PC-3 (cell line): ENCODE measurements at regions not wholly inside any gene's neighbourhood (a gene's known extent, or its start where the extent isn't known, plus 50 kb on each side); places are given as distances from the start of the nearest gene placed in this dataset.

Experiments used
- ATAC-seq: fragments of 200-7000 bp; cut with Tn5 transposase; 2 replicates; pipeline ENCODE4 v1.9.1; 2020; ENCODE audit warnings: mild to moderate bottlenecking, moderate library complexity
- BruUV-seq: library from RNA; stranded (reverse); fragments of 400-500 nt; replicated peaks from 2 replicates; lab custom pipeline; 2021; lab: Mats Ljungman, UMichigan
- CTCF ChIA-PET: fragments of 300-600 bp; sonication (Branson Sonifier 250); formaldehyde crosslinking; loops from one replicate; lab custom pipeline; 2022; ENCODE audit warnings: antibody characterized with exemption; lab: Charles Lee
- POLR2A ChIA-PET: fragments of 300-600 bp; sonication (Branson Sonifier 250); formaldehyde crosslinking; loops from one replicate; lab custom pipeline; 2022; ENCODE audit warnings: antibody characterized with exemption; ENCODE audit not compliant: unreplicated experiment; lab: Charles Lee
- DNase-seq: peaks from one replicate; pipeline ENCODE4 v3.0.0-alpha.2; 2015
- H2AFZ ChIP-seq: fragments of 300-600 bp; sonication (generic); 2 replicates; pipeline ENCODE4 v1.6.0; 2016; ENCODE audit warnings: antibody characterized with exemption, low read length
- H3F3A ChIP-seq: fragments of 300-600 bp; sonication (generic); one replicate; pipeline ENCODE4 v1.6.0; 2017; ENCODE audit warnings: antibody characterized with exemption, low read length, control low read depth, mild to moderate bottlenecking; ENCODE audit not compliant: unreplicated experiment
- H3K27ac ChIP-seq: fragments of 300-600 bp; sonication (generic); 2 replicates; pipeline ENCODE4 v1.5.1; 2016; ENCODE audit warnings: mild to moderate bottlenecking, low read length
- H3K27me3 ChIP-seq: fragments of 300-600 bp; sonication (generic); 2 replicates; pipeline ENCODE4 v1.6.1; 2016; ENCODE audit warnings: low read length, mixed read lengths
- H3K36me3 ChIP-seq: fragments of 300-600 bp; sonication (generic); 2 replicates; pipeline ENCODE4 v1.6.1; 2016; ENCODE audit warnings: low read depth, mixed run types, low read length, mixed read lengths
- H3K4me1 ChIP-seq: fragments of 300-600 bp; sonication (generic); 2 replicates; pipeline ENCODE4 v1.5.1; 2016; ENCODE audit warnings: low read length; ENCODE audit not compliant: insufficient read depth
- H3K4me2 ChIP-seq: fragments of 300-600 bp; sonication (generic); 2 replicates; pipeline ENCODE4 v1.6.0; 2016; ENCODE audit warnings: low read length
- H3K4me3 ChIP-seq: fragments of 300-600 bp; sonication (generic); 2 replicates; pipeline ENCODE4 v1.5.1; 2016; ENCODE audit warnings: mild to moderate bottlenecking, low read length, mixed read lengths
- H3K79me2 ChIP-seq: fragments of 300-600 bp; sonication (generic); 2 replicates; pipeline ENCODE4 v1.6.1; 2017; ENCODE audit warnings: low read length, mixed read lengths
- H3K9ac ChIP-seq: fragments of 300-600 bp; sonication (generic); 2 replicates; pipeline ENCODE4 v1.6.0; 2016; ENCODE audit warnings: mild to moderate bottlenecking, low read length
- H3K9me2 ChIP-seq: fragments of 300-600 bp; sonication (generic); replicated peaks from 2 replicates; pipeline ENCODE4 v1.6.1; 2016; ENCODE audit warnings: mixed run types, low read length, mixed read lengths
- H3K9me3 ChIP-seq: fragments of 300-600 bp; sonication (generic); 2 replicates; pipeline ENCODE4 v1.6.1; 2016; ENCODE audit warnings: low read length, mixed read lengths
- H4K20me1 ChIP-seq: fragments of 300-600 bp; sonication (generic); 2 replicates; pipeline ENCODE4 v1.6.1; 2016; ENCODE audit warnings: low read length, mixed read lengths
- EZH2 ChIP-seq: fragments of 300-600 bp; sonication (generic); IDR thresholded peaks from one replicate; pipeline ENCODE4 v1.6.1; 2017; ENCODE audit warnings: antibody characterized with exemption, mild to moderate bottlenecking, low read length; ENCODE audit not compliant: unreplicated experiment
- EZH2phosphoT487 ChIP-seq: fragments of 300-600 bp; sonication (generic); IDR thresholded peaks from 2 replicates; pipeline ENCODE4 v1.6.1; 2018; ENCODE audit warnings: mild to moderate bottlenecking, antibody characterized with exemption, low read length, borderline replicate concordance
- intact Hi-C: fragments of 100-400 bp; cut with micrococcal nuclease; formaldehyde crosslinking; loops from 2 replicates; pipeline ENCODE4 v1.9.0; 2023
- TF ChIP-seq, protein P1 (sequence below): fragments of 300-600 bp; sonication (generic); conservative IDR thresholded peaks from 2 replicates; pipeline ENCODE4 v1.5.1; 2017; ENCODE audit warnings: antibody characterized with exemption, low read depth, mild to moderate bottlenecking, low read length

DNA sequence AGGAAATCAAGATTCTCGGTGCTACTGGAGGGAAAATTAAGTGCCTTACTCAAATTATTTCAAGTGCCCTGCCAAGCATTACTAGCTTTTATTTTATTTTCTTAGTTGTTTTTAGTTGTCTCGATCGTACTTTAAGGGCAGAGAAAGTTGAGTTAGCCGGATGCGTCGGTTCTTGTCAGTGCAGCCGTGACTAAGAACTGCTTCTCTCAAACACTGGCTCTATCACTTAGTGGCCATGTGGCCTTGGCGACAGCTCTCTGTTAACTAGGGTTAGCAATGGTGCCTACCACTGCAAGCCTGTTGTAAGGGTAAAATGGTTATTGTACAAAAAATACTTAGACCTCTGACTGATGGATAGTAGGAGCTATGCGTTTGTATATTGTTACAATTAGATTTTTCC lies 227.8 kb downstream of the KATNAL1 start:
- intact Hi-C loops = no loop called here
- no peaks in the 10 kb centered on the region for H3K36me3 ChIP-seq
- ChIA-PET POLR2A (no interaction called here), CTCF (no interaction called here)
- H3K27me3 ChIP-seq = no peaks in the 10 kb centered on the region
- no peak overlapping the region for H2AFZ ChIP-seq
- no TSS peak for BruUV-seq
- no peaks in the 10 kb centered on the region for H3F3A ChIP-seq
- no peaks in the 10 kb centered on the region for H3K9me2 ChIP-seq
- no peak for DNase-seq
- no peak overlapping the region for H3K4me2 ChIP-seq
- no peaks in the 10 kb centered on the region for H4K20me1 ChIP-seq
- TF ChIP-seq EZH2phosphoT487 = no peak
- no peak overlapping the region for H3K9ac ChIP-seq
- H3K79me2 ChIP-seq = no peaks in the 10 kb centered on the region
- no peaks in the 10 kb centered on the region for H3K9me3 ChIP-seq
- no peak overlapping the region for H3K27ac ChIP-seq
- no peaks in the 10 kb centered on the region for H3K4me1 ChIP-seq
- no peak overlapping the region for H3K4me3 ChIP-seq
- no peak for ATAC-seq

DNA sequence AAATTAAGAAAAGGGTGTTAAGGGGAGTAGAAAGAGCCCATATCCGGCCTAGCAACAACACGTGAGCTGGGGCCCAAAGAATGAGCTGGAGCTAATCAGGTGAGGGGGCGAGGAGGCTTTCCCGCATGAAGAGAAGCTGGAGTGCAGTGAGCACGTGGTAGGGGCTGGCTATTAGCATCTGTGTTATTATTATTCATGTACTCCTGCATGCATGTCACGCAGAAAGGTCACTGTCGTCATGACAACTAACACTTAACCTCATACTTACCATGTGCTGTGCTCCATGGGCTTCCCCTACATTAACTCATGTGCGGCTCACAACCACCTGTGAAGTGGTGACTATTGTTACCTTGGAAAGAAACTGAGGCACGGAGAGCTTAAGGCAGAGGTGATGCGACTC lies 227.6 kb upstream of the UBL3 start:
- Histone ChIP-seq H3K36me3 (no peaks in the 10 kb centered on the region), H3K27me3 (no peaks in the 10 kb centered on the region), H3F3A (no peaks in the 10 kb centered on the region), H4K20me1 (no peaks in the 10 kb centered on the region), H3K9me2 (no peaks in the 10 kb centered on the region), H3K9me3 (no peaks in the 10 kb centered on the region), H3K9ac (no peak overlapping the region), H3K4me1 (no peaks in the 10 kb centered on the region), H3K79me2 (no peaks in the 10 kb centered on the region), H2AFZ (no peak overlapping the region), H3K4me3 (no peak overlapping the region), H3K27ac (no peak overlapping the region), H3K4me2 (no peak overlapping the region)
- BruUV-seq = no TSS peak
- intact Hi-C loops = no loop called here
- DNase-seq = no peak
- ChIA-PET POLR2A (no interaction called here), CTCF (no interaction called here)
- no peak for ATAC-seq
- TF ChIP-seq, protein P1, sequence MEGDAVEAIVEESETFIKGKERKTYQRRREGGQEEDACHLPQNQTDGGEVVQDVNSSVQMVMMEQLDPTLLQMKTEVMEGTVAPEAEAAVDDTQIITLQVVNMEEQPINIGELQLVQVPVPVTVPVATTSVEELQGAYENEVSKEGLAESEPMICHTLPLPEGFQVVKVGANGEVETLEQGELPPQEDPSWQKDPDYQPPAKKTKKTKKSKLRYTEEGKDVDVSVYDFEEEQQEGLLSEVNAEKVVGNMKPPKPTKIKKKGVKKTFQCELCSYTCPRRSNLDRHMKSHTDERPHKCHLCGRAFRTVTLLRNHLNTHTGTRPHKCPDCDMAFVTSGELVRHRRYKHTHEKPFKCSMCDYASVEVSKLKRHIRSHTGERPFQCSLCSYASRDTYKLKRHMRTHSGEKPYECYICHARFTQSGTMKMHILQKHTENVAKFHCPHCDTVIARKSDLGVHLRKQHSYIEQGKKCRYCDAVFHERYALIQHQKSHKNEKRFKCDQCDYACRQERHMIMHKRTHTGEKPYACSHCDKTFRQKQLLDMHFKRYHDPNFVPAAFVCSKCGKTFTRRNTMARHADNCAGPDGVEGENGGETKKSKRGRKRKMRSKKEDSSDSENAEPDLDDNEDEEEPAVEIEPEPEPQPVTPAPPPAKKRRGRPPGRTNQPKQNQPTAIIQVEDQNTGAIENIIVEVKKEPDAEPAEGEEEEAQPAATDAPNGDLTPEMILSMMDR = no peak
- TF ChIP-seq EZH2 (no peak), EZH2phosphoT487 (no peak)

DNA sequence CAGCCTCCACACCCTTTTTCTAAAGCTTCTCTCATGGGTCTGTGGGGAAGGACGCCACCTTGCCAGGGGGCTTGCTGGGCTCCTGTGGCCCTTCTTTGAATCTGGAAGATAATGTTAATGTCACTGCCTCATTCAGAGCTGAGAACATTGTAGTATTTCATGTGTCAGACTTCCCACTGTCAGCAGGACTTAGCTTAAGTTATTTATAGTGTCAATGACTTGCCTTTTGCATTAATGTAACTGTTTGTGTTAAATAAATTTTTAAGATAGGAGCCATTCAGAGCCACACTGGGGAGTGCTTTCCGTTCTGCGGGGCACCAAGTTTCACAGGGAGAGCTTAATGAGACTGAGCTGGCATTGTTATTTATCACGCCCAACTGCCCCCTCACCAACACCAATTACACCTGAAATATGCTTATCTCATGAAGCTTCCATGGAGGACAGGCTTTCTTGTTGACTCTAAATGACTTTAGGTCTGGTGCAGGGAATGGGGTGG lies 226.9 kb upstream of the UBL3 start:
- Histone ChIP-seq H3K9ac (no peak overlapping the region), H3K4me3 (no peak overlapping the region), H2AFZ (no peak overlapping the region), H3K9me2 (no peaks in the 10 kb centered on the region), H3K4me2 (no peak overlapping the region), H4K20me1 (no peaks in the 10 kb centered on the region), H3F3A (no peaks in the 10 kb centered on the region), H3K27me3 (no peaks in the 10 kb centered on the region), H3K36me3 (no peaks in the 10 kb centered on the region), H3K79me2 (no peaks in the 10 kb centered on the region), H3K4me1 (0 out of 2 replicates have a peak, but pooled peaks cover 5% of the 10 kb centered on the region), H3K9me3 (no peaks in the 10 kb centered on the region), H3K27ac (no peak overlapping the region)
- intact Hi-C loops = no loop called here
- POLR2A ChIA-PET = interaction anchor here (0.6 kb wide), 1 partner anchor 108 kb away, joined by 3 read pairs; no protein-coding TSS in a partner anchor
- BruUV-seq = no TSS peak
- ATAC-seq (no peak), DNase-seq (no peak)
- CTCF ChIA-PET = no interaction called here
- TF ChIP-seq, protein P1 = no peak
- TF ChIP-seq EZH2 (no peak), EZH2phosphoT487 (no peak)
